Endothelial cell (in vitro differentiated cells): ENCODE measurements at regions not wholly inside any gene's neighbourhood (a gene's known extent, or its start where the extent isn't known, plus 50 kb on each side); places are given as distances from the start of the nearest gene placed in this dataset.

Experiments used
- DNase-seq: peaks from one replicate; pipeline ENCODE4 v3.0.0; 2021; ENCODE audit warnings: low spot score
- H3K27ac Mint-ChIP-seq: one replicate; pipeline ENCODE4 v1.8.0; 2021; ENCODE audit warnings: mixed read lengths, inconsistent platforms; ENCODE audit not compliant: unreplicated experiment
- H3K27me3 Mint-ChIP-seq: one replicate; pipeline ENCODE4 v1.8.0; 2021; ENCODE audit warnings: mild to moderate bottlenecking, moderate library complexity, mixed read lengths, inconsistent platforms; ENCODE audit not compliant: unreplicated experiment
- H3K36me3 Mint-ChIP-seq: one replicate; pipeline ENCODE4 v1.8.0; 2021; ENCODE audit warnings: mild to moderate bottlenecking, low read depth, mixed read lengths, inconsistent platforms; ENCODE audit not compliant: unreplicated experiment
- H3K4me1 Mint-ChIP-seq: one replicate; pipeline ENCODE4 v1.8.0; 2021; ENCODE audit warnings: mild to moderate bottlenecking, mixed read lengths, inconsistent platforms; ENCODE audit not compliant: unreplicated experiment
- H3K4me3 Mint-ChIP-seq: one replicate; pipeline ENCODE4 v1.8.0; 2021; ENCODE audit warnings: mild to moderate bottlenecking, mixed read lengths, inconsistent platforms; ENCODE audit not compliant: unreplicated experiment
- H3K9me3 Mint-ChIP-seq: one replicate; pipeline ENCODE4 v1.8.0; 2021; ENCODE audit warnings: mixed read lengths, inconsistent platforms; ENCODE audit not compliant: unreplicated experiment
- TF ChIP-seq, protein P1 (sequence below): fragments of 200-600 bp; sonication (generic); IDR thresholded peaks from one replicate; pipeline ENCODE4 v1.5.0; 2021; ENCODE audit warnings: antibody characterized with exemption; ENCODE audit not compliant: unreplicated experiment

DNA sequence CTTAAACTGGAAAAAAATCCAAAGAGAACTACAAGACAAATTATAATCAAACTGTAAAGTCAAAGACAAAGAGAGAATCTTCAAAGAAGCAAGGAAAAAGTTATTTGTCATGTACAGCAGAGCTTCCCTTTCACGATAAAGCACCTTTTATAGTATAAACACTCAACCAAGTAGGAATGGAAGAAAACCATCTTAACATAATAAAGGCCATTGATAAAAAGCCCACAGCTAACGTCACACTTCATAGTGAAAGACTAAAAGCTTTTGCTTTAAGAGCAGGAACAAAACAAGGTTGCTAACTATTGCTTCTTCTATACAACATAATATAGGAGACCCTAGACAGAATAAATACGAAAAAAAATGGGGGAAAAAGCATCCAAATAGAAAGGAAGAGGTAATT, 595.7 kb upstream of the POU3F4 start:
- no peak for DNase-seq
- Mint-ChIP-seq H3K9me3 (no peaks in the 10 kb centered on the region), H3K27me3 (no peaks in the 10 kb centered on the region), H3K4me3 (no peak overlapping the region), H3K4me1 (no peaks in the 10 kb centered on the region), H3K27ac (no peak overlapping the region), H3K36me3 (no peaks in the 10 kb centered on the region)
- TF ChIP-seq, protein P1, sequence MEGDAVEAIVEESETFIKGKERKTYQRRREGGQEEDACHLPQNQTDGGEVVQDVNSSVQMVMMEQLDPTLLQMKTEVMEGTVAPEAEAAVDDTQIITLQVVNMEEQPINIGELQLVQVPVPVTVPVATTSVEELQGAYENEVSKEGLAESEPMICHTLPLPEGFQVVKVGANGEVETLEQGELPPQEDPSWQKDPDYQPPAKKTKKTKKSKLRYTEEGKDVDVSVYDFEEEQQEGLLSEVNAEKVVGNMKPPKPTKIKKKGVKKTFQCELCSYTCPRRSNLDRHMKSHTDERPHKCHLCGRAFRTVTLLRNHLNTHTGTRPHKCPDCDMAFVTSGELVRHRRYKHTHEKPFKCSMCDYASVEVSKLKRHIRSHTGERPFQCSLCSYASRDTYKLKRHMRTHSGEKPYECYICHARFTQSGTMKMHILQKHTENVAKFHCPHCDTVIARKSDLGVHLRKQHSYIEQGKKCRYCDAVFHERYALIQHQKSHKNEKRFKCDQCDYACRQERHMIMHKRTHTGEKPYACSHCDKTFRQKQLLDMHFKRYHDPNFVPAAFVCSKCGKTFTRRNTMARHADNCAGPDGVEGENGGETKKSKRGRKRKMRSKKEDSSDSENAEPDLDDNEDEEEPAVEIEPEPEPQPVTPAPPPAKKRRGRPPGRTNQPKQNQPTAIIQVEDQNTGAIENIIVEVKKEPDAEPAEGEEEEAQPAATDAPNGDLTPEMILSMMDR: no peak

DNA sequence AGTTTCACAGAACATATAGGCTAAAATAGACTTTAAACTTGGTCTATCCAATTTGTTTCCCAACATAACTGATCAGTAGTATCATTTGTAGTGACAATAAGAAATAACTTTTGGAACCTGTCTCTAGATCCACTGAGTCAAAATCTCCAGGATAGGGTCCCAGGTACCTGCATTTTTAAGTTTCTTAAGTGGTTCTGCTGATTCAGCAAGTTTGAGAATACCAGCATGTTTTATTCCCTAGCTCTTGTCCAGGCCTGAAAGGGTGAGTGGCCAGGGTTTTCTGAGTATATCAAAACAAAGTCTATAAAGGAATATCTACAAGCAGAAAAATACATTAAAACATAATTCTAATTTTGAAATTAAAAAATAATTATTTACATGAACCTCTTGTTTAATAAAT, 573.1 kb upstream of the POU3F4 start:
- H3K36me3 Mint-ChIP-seq: peaks cover 3% of the 10 kb centered on the region
- no peak for DNase-seq
- no peaks in the 10 kb centered on the region for H3K9me3 Mint-ChIP-seq
- H3K27me3 Mint-ChIP-seq: no peaks in the 10 kb centered on the region
- no peak overlapping the region for H3K27ac Mint-ChIP-seq
- H3K4me3 Mint-ChIP-seq: no peak overlapping the region
- TF ChIP-seq, protein P1: no peak
- H3K4me1 Mint-ChIP-seq: no peaks in the 10 kb centered on the region

DNA sequence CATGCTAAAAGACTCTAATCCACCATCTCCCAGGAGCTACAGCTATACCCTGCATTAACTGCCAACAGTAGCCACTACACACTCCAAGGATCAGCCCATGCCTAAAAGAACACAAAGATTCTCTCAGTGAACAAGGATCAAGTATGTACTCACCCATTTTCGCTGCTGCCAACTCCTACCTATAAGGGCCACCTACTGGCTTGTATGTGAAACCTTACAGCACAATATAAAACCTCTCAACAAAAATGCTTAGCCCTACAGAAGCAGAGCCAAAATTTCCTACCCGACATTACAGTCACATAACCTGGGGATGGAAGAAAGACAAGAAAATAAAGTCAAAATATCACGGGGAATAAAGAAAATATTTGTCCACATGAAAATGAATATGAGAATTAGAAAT, 562.8 kb upstream of the POU3F4 start:
- Mint-ChIP-seq H3K27me3 (no peaks in the 10 kb centered on the region), H3K36me3 (no peaks in the 10 kb centered on the region), H3K9me3 (no peaks in the 10 kb centered on the region), H3K27ac (no peak overlapping the region), H3K4me3 (no peak overlapping the region), H3K4me1 (no peaks in the 10 kb centered on the region)
- TF ChIP-seq, protein P1: no peak
- DNase-seq: no peak

DNA sequence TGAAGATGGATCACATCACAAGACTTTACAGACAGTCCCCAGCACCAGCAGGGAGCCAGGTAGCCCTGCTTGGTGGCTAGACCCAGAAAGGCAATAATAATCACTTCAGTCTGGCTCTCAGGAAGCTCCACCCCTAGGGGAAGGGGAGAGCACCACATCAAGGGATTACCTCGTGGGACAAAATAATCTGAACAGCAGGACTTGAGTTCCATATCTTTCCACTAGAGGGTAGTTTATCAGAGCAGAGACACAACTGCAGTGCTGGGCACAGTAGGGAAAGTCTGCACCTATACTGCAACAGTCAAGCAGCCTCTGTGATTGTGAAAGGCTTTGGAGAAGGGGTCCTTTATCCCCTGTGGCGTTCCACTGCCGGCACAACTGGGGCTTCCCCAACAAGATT, 547.0 kb upstream of the POU3F4 start:
- Mint-ChIP-seq H3K27ac (no peak overlapping the region), H3K4me3 (no peak overlapping the region), H3K27me3 (no peaks in the 10 kb centered on the region), H3K36me3 (no peaks in the 10 kb centered on the region), H3K4me1 (no peaks in the 10 kb centered on the region), H3K9me3 (no peaks in the 10 kb centered on the region)
- no peak for DNase-seq
- TF ChIP-seq, protein P1: no peak

- no peak overlapping the region for H3K4me3 Mint-ChIP-seq
Measured at GRCh38 chrX:82973646-82974045, 534.4 kb upstream of the POU3F4 start.

More at GRCh38 chrX:82973646-82974045, 534.4 kb upstream of the POU3F4 start:
- H3K9me3 Mint-ChIP-seq: no peaks in the 10 kb centered on the region
- H3K36me3 Mint-ChIP-seq: no peaks in the 10 kb centered on the region
- DNase-seq: no peak
- H3K4me1 Mint-ChIP-seq: no peaks in the 10 kb centered on the region
- TF ChIP-seq, protein P1: no peak
- peaks cover 3% of the 10 kb centered on the region for H3K27me3 Mint-ChIP-seq
- no peak overlapping the region for H3K27ac Mint-ChIP-seq
